Progenitor cell of endocrine pancreas (in vitro differentiated cells): ENCODE measurements at regions not wholly inside any gene's neighbourhood (a gene's known extent, or its start where the extent isn't known, plus 50 kb on each side); places are given as distances from the start of the nearest gene placed in this dataset.

ENCODE experiments used
- DNase-seq: peaks from one replicate; pipeline ENCODE4 v3.0.0; 2021; ENCODE audit warnings: low spot score; ENCODE audit not compliant: unreplicated experiment
- H3K27ac Mint-ChIP-seq: 2 replicates; pipeline ENCODE4 v1.8.0; 2021; ENCODE audit warnings: mild to moderate bottlenecking, moderate library complexity, mixed read lengths
- H3K27me3 Mint-ChIP-seq: 2 replicates; pipeline ENCODE4 v1.8.0; 2021; ENCODE audit warnings: mixed read lengths
- H3K36me3 Mint-ChIP-seq: 2 replicates; pipeline ENCODE4 v1.8.0; 2022; ENCODE audit warnings: mixed read lengths; ENCODE audit not compliant: insufficient read depth
- H3K4me1 Mint-ChIP-seq: 2 replicates; pipeline ENCODE4 v1.8.0; 2021; ENCODE audit warnings: low read depth, mixed read lengths
- H3K4me3 Mint-ChIP-seq: 2 replicates; pipeline ENCODE4 v1.8.0; 2021; ENCODE audit warnings: low read depth, mild to moderate bottlenecking, moderate library complexity, mixed read lengths
- H3K9me3 Mint-ChIP-seq: 2 replicates; pipeline ENCODE4 v1.8.0; 2021; ENCODE audit warnings: low read depth, mixed read lengths
- TF ChIP-seq, protein P1 (sequence below): fragments of 200-600 bp; sonication (generic); IDR thresholded peaks from one replicate; pipeline ENCODE4 v1.5.0; 2021; ENCODE audit warnings: antibody characterized with exemption, mild to moderate bottlenecking; ENCODE audit not compliant: unreplicated experiment

- no peaks in the 10 kb centered on the region for H3K27me3 Mint-ChIP-seq
- peaks cover 5% of the 10 kb centered on the region for H3K9me3 Mint-ChIP-seq
- no peaks in the 10 kb centered on the region for H3K4me1 Mint-ChIP-seq
- no peaks in the 10 kb centered on the region for H3K36me3 Mint-ChIP-seq
- H3K27ac Mint-ChIP-seq: no peak overlapping the region
- TF ChIP-seq, protein P1, sequence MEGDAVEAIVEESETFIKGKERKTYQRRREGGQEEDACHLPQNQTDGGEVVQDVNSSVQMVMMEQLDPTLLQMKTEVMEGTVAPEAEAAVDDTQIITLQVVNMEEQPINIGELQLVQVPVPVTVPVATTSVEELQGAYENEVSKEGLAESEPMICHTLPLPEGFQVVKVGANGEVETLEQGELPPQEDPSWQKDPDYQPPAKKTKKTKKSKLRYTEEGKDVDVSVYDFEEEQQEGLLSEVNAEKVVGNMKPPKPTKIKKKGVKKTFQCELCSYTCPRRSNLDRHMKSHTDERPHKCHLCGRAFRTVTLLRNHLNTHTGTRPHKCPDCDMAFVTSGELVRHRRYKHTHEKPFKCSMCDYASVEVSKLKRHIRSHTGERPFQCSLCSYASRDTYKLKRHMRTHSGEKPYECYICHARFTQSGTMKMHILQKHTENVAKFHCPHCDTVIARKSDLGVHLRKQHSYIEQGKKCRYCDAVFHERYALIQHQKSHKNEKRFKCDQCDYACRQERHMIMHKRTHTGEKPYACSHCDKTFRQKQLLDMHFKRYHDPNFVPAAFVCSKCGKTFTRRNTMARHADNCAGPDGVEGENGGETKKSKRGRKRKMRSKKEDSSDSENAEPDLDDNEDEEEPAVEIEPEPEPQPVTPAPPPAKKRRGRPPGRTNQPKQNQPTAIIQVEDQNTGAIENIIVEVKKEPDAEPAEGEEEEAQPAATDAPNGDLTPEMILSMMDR: no peak
- no peak for DNase-seq
- H3K4me3 Mint-ChIP-seq: no peak overlapping the region
These were observed 296.5 kb downstream of the SMOC2 start for GRCh38 chr6:168737481-168737880.

DNA sequence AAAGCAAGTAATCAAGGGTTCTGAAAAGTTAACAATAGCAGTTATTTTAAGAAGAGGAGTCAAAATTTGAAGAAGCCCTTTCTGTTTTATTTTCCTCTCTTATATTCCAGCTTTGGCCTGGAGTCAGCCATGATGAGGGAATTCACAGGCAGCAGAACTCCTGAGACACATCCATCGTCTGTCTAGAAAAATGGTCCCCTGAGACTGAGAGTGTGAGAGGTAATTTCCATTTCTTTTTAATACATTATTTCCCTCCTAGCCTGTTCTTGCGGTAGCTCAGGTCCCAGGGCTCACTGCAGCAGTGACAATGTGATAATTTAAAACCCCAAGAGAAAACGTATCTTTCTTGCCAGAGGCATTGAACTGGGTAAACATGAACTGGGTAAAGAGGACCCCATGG, 296.0 kb downstream of the SMOC2 start:
- peaks cover 5% of the 10 kb centered on the region for H3K9me3 Mint-ChIP-seq
- H3K36me3 Mint-ChIP-seq: no peaks in the 10 kb centered on the region
- no peak for DNase-seq
- TF ChIP-seq, protein P1: no peak
- H3K27ac Mint-ChIP-seq: no peak overlapping the region
- H3K4me3 Mint-ChIP-seq: no peak overlapping the region
- H3K27me3 Mint-ChIP-seq: no peaks in the 10 kb centered on the region
- H3K4me1 Mint-ChIP-seq: no peaks in the 10 kb centered on the region

GRCh38 chr6:168736039-168736438, 295.1 kb downstream of the SMOC2 start:
- Mint-ChIP-seq H3K36me3 (no peaks in the 10 kb centered on the region), H3K4me1 (no peaks in the 10 kb centered on the region), H3K27me3 (no peaks in the 10 kb centered on the region), H3K4me3 (no peak overlapping the region), H3K9me3 (peaks cover 3% of the 10 kb centered on the region), H3K27ac (no peak overlapping the region)
- TF ChIP-seq, protein P1: no peak
- DNase-seq: no peak

- H3K27me3 Mint-ChIP-seq: peaks cover under 1% of the 10 kb centered on the region
- no peak for DNase-seq
- TF ChIP-seq, protein P1: no peak
- H3K4me1 Mint-ChIP-seq: no peaks in the 10 kb centered on the region
- no peaks in the 10 kb centered on the region for H3K36me3 Mint-ChIP-seq
- H3K4me3 Mint-ChIP-seq: no peak overlapping the region
- H3K27ac Mint-ChIP-seq: no peak overlapping the region
- H3K9me3 Mint-ChIP-seq: no peaks in the 10 kb centered on the region
These were observed 294.4 kb downstream of the SMOC2 start for GRCh38 chr6:168735268-168735949.

DNA sequence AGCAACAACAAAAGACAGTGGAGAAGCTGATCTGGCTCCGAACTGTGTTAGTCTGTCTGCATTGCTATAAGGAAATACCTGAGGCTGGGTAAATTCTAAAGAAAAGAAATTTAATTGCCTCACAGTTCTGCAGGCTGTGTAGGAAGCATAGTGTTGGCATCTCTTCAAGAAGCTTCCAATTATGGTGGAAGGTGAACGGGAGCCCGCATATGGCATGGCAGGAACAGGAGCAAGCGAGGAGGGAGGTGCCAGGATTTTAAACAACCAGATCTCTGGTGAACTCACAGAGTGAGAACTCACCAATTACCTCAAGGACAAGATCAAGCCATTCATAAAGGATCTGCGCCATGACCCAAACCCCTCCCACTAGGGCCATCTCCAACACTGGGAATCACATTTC, 293.5 kb downstream of the SMOC2 start:
- Mint-ChIP-seq H3K27me3 (peaks cover 2% of the 10 kb centered on the region), H3K27ac (no peak overlapping the region), H3K9me3 (no peaks in the 10 kb centered on the region), H3K4me3 (no peak overlapping the region), H3K36me3 (no peaks in the 10 kb centered on the region), H3K4me1 (no peaks in the 10 kb centered on the region)
- DNase-seq: no peak
- TF ChIP-seq, protein P1: no peak
